ENCODE measurements at regions not wholly inside any gene's neighbourhood (a gene's known extent, or its start where the extent isn't known, plus 50 kb on each side); places are given as distances from the start of the nearest gene placed in this dataset.

DNA sequence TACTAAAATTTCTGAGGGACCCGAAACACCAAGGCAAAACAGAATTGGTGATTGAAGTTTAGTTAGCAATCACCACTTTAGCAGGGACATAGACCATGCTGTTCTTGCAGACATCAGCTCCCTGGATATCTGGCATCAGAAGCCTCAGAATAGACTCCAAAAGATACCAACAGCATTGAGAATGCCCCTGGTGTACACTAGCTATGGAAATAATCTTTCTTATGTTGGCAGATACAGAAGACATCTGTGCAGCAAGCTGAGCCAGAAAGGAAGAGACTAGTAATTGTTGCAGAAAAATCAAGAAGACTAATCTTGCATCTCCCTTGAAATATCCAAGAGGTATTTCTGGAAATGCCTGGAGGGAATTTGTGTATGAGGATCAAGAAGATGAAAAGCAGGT is 521.6 kb downstream of the TRHDE start:
- no peak for TF ChIP-seq CTCF (IDR thresholded peaks at IDR 0.05)

- no peak for TF ChIP-seq CTCF (IDR thresholded peaks at IDR 0.05)
Measured at GRCh38 chr12:72815421-72815820, 543.3 kb downstream of the TRHDE start.

DNA sequence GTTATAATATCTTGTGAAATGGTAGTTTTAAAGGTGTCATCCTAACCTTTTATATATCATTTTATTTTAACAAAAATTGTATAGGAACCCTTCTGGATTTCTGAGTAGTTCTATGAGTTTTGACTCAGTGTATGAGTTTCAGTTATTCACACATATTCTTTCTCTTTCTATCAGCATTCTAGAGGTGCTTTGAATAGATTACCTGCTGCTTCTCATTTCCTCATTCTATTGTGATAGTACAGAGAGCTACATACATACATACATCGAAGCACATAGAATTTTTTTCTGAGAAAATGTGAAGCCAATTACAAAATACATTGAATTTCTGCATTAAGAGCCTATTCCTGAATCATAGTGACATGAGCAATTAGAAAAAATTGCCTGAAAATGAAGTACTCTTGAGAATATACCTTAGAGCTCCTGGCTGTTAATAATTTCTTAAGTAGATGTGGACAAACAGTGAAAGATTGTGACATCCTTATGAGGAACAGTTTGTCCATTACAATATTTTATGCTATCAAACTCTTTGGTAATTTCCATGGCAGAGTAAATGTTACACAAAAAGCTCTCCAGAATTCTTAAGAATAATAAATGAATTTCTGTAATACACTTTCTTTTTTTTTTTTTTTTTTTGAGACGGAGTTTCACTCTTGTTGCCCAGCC is 556.6 kb downstream of the TRHDE start:
- TF ChIP-seq CTCF (IDR thresholded peaks at IDR 0.05), result no peak

DNA sequence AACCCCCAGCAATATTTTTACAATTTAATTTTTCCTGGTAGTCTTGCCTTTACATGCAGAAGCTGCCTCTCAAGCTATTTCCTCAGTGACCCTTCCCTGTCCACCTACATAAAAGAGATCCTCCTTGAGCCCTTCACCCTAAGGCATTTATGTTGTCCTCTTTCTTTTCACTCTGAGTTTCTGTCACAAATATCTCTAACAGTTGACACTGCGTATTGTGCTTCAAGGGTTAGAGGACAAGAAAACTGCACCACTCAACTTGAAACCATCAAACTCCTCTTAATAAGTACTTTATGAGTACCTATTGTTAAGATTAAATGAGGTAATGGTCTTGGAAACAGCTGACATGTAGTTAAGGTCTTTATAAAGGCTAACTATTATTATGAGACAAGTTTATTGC is 557.7 kb downstream of the TRHDE start:
- no peak for TF ChIP-seq CTCF (IDR thresholded peaks at IDR 0.05)

DNA sequence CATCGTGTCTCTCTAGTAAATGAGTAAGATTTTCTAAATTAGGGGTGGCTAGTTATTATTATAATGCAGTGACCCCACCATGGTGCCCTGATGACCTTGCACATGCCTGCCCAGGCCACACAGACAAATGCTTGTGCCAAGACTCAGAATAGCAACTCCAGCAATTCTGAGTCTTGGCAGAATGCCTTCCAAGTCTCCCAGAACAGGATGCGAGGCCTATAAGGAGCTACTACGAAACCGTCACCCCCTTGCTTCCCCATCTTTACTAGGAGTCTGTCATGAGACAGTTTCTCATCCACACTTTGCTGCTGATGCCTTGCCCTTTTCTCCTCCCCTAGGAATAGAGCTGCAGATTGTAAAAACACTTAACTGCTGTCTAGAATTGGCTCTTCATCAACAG is 559.9 kb downstream of the TRHDE start:
- no peak for TF ChIP-seq CTCF (IDR thresholded peaks at IDR 0.05)

DNA sequence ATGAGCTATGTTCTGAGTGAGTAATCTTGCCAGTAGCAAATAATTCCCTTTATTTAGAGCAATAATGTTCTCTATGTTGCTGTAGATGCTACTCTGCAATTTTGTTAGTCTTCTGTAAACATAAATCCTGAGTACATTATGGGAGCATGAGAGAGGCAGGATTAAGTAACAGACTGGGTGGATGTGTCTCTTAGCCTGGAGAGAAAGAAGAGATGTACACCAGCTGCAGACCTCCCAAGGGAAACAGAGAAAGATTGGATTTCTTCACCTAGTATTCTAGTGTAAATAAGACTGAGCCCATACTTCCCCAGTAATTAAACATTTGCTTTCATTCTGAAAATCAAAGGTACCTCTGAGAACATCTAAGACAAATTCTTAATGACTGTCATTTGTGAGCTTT is 564.0 kb downstream of the TRHDE start:
- no peak for TF ChIP-seq CTCF (IDR thresholded peaks at IDR 0.05)

GRCh38 chr12:72839696-72840095 is 567.5 kb downstream of the TRHDE start:
- no peak for TF ChIP-seq CTCF (IDR thresholded peaks at IDR 0.05)

DNA sequence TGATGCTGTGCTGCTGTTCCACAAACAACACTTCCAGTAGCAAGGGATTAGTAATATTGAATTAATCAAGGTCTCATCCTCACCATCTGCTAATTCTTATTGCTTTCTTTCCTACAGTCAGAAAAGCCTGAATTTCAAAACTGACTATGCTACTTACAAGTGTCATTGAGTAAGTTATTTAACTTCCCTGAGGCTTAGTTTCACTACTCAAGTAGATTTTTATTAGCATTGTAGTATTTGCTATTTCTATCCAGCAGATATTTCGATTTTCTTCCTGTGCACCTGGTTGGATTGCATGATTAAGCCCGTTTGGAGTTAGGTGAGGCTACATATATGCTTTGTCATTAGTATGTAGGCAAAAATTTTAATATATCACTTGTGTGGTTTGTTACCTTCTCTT is 591.5 kb downstream of the TRHDE start:
- no peak for TF ChIP-seq CTCF (IDR thresholded peaks at IDR 0.05)
